ENCODE measurements at regions not wholly inside any gene's neighbourhood (a gene's known extent, or its start where the extent isn't known, plus 50 kb on each side); places are given as distances from the start of the nearest gene placed in this dataset.

GRCh38 chr17:6340708-6341107, 94.2 kb downstream of the AIPL1 start:
- Histone ChIP-seq H3K9me3 (ENCODE audit: insufficient read depth, low read depth, low read length) (no peaks in the 10 kb centered on the region), H3K36me3 (ENCODE audit: insufficient read depth, low read length) (no peaks in the 10 kb centered on the region), H3K9ac (ENCODE audit: low read depth, low read length, poor library complexity, severe bottlenecking) (no peak overlapping the region), H2AFZ (ENCODE audit: low read length) (no peak overlapping the region), H3K27me3 (ENCODE audit: insufficient read depth, low read length, poor library complexity, severe bottlenecking) (no peaks in the 10 kb centered on the region), H3K4me1 (ENCODE audit: insufficient read depth, low read length, poor library complexity, severe bottlenecking) (no peaks in the 10 kb centered on the region), H3K9me2 (replicated peaks; ENCODE audit: low read depth, low read length) (no peaks in the 10 kb centered on the region), H3K79me2 (ENCODE audit: insufficient read depth, low read length) (no peaks in the 10 kb centered on the region), H3K4me2 (ENCODE audit: low read depth, low read length, poor library complexity, severe bottlenecking) (no peak overlapping the region), H4K20me1 (ENCODE audit: insufficient read depth, low read length, poor library complexity, severe bottlenecking) (no peaks in the 10 kb centered on the region), H3F3A (ENCODE audit: low read depth) (no peaks in the 10 kb centered on the region), H3K4me3 (ENCODE audit: low read length, poor library complexity, severe bottlenecking) (no peak overlapping the region)
- TF ChIP-seq CTCF (conservative IDR thresholded peaks at IDR 0.05; ENCODE audit: low read length), result no peak
- TF ChIP-seq EZH2phosphoT487 (IDR thresholded peaks at IDR 0.05; ENCODE audit: borderline replicate concordance), result no peak

- TF ChIP-seq EZH2phosphoT487 (IDR thresholded peaks at IDR 0.05; ENCODE audit: borderline replicate concordance), result no peak
- TF ChIP-seq CTCF (conservative IDR thresholded peaks at IDR 0.05; ENCODE audit: low read length), result no peak
- Histone ChIP-seq H3K36me3 (ENCODE audit: insufficient read depth, low read length) (no peaks in the 10 kb centered on the region), H2AFZ (ENCODE audit: low read length) (no peak overlapping the region), H3K4me2 (ENCODE audit: low read depth, low read length, poor library complexity, severe bottlenecking) (no peak overlapping the region), H3K79me2 (ENCODE audit: insufficient read depth, low read length) (no peaks in the 10 kb centered on the region), H3F3A (ENCODE audit: low read depth) (no peaks in the 10 kb centered on the region), H4K20me1 (ENCODE audit: insufficient read depth, low read length, poor library complexity, severe bottlenecking) (no peaks in the 10 kb centered on the region), H3K9me3 (ENCODE audit: insufficient read depth, low read depth, low read length) (no peaks in the 10 kb centered on the region), H3K4me1 (ENCODE audit: insufficient read depth, low read length, poor library complexity, severe bottlenecking) (no peaks in the 10 kb centered on the region), H3K9me2 (replicated peaks; ENCODE audit: low read depth, low read length) (no peaks in the 10 kb centered on the region), H3K4me3 (ENCODE audit: low read length, poor library complexity, severe bottlenecking) (no peak overlapping the region), H3K9ac (ENCODE audit: low read depth, low read length, poor library complexity, severe bottlenecking) (no peak overlapping the region), H3K27me3 (ENCODE audit: insufficient read depth, low read length, poor library complexity, severe bottlenecking) (no peaks in the 10 kb centered on the region)
These were observed 100.5 kb downstream of the AIPL1 start for GRCh38 chr17:6334386-6334785.

DNA sequence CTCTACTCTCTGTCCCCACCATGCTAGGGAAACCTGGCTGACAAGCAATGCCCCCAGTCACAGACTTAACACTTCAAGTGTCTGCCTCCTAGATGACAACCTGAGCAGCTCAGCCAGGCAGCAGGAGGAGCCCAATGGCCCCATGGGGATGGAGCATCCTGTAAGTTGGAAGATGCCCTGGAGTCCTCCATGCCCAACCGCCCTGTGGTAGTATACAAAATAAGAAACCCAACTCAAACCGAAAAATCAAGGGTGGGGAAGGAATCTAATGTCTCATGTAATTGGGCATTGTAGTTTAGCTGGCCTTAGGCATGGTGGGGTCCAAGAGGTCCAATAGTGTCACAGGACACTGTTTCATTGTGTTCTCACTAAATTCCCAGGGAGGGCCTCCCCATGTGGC, 104.0 kb downstream of the AIPL1 start:
- TF ChIP-seq CTCF (conservative IDR thresholded peaks at IDR 0.05; ENCODE audit: low read length), result no peak
- TF ChIP-seq EZH2phosphoT487 (IDR thresholded peaks at IDR 0.05; ENCODE audit: borderline replicate concordance), result no peak
- H4K20me1 ChIP-seq (ENCODE audit: insufficient read depth, low read length, poor library complexity, severe bottlenecking), result no peaks in the 10 kb centered on the region
- no peaks in the 10 kb centered on the region for H3K27me3 ChIP-seq (ENCODE audit: insufficient read depth, low read length, poor library complexity, severe bottlenecking)
- no peaks in the 10 kb centered on the region for H3K79me2 ChIP-seq (ENCODE audit: insufficient read depth, low read length)
- no peak overlapping the region for H3K4me3 ChIP-seq (ENCODE audit: low read length, poor library complexity, severe bottlenecking)
- H3K36me3 ChIP-seq (ENCODE audit: insufficient read depth, low read length), result no peaks in the 10 kb centered on the region
- no peak overlapping the region for H3K4me2 ChIP-seq (ENCODE audit: low read depth, low read length, poor library complexity, severe bottlenecking)
- no peak overlapping the region for H3K9ac ChIP-seq (ENCODE audit: low read depth, low read length, poor library complexity, severe bottlenecking)
- no peaks in the 10 kb centered on the region for H3K9me3 ChIP-seq (ENCODE audit: insufficient read depth, low read depth, low read length)
- H3K4me1 ChIP-seq (ENCODE audit: insufficient read depth, low read length, poor library complexity, severe bottlenecking), result no peaks in the 10 kb centered on the region
- no peaks in the 10 kb centered on the region for H3K9me2 ChIP-seq (replicated peaks; ENCODE audit: low read depth, low read length)
- H3F3A ChIP-seq (ENCODE audit: low read depth), result no peaks in the 10 kb centered on the region
- no peak overlapping the region for H2AFZ ChIP-seq (ENCODE audit: low read length)
